ENCODE measurements at regions not wholly inside any gene's neighbourhood (a gene's known extent, or its start where the extent isn't known, plus 50 kb on each side); places are given as distances from the start of the nearest gene placed in this dataset.

GRCh38 chr4:27132497-27132896 is 271.9 kb downstream of the STIM2 start:
- no peak for TF ChIP-seq POLR2A (IDR thresholded peaks at IDR 0.05; ENCODE audit: low read length)
- TF ChIP-seq GATA1 (IDR thresholded peaks at IDR 0.05; ENCODE audit: low read depth, low read length): no peak
- DNase-seq: no peak

- DNase-seq: no peak
- TF ChIP-seq GATA1 (IDR thresholded peaks at IDR 0.05; ENCODE audit: low read depth, low read length) (no peak), POLR2A (IDR thresholded peaks at IDR 0.05; ENCODE audit: low read length) (no peak)
Observed at GRCh38 chr4:27140486-27140885, 279.8 kb downstream of the STIM2 start.

GRCh38 chr4:27141530-27141929 is 280.9 kb downstream of the STIM2 start:
- TF ChIP-seq POLR2A (IDR thresholded peaks at IDR 0.05; ENCODE audit: low read length) (no peak), GATA1 (IDR thresholded peaks at IDR 0.05; ENCODE audit: low read depth, low read length) (no peak)

GRCh38 chr4:27142841-27143240 is 282.2 kb downstream of the STIM2 start:
- no peak for TF ChIP-seq GATA1 (IDR thresholded peaks at IDR 0.05; ENCODE audit: low read depth, low read length)
- no peak for TF ChIP-seq POLR2A (IDR thresholded peaks at IDR 0.05; ENCODE audit: low read length)

More at GRCh38 chr4:27141530-27141929, 280.9 kb downstream of the STIM2 start:
- DNase-seq: no peak

GRCh38 chr4:27145597-27145996 is 285.0 kb downstream of the STIM2 start:
- no peak for DNase-seq
- TF ChIP-seq GATA1 (IDR thresholded peaks at IDR 0.05; ENCODE audit: low read depth, low read length) (no peak), POLR2A (IDR thresholded peaks at IDR 0.05; ENCODE audit: low read length) (no peak)

More at GRCh38 chr4:27142841-27143240, 282.2 kb downstream of the STIM2 start:
- DNase-seq: no peak

GRCh38 chr4:27148211-27148895 is 287.7 kb downstream of the STIM2 start:
- no peak for DNase-seq

GRCh38 chr4:27149541-27150212 is 289.0 kb downstream of the STIM2 start:
- TF ChIP-seq GATA1 (IDR thresholded peaks at IDR 0.05; ENCODE audit: low read depth, low read length) (no peak), POLR2A (IDR thresholded peaks at IDR 0.05; ENCODE audit: low read length) (no peak)
- no peak for DNase-seq

More at GRCh38 chr4:27148211-27148895, 287.7 kb downstream of the STIM2 start:
- TF ChIP-seq GATA1 (IDR thresholded peaks at IDR 0.05; ENCODE audit: low read depth, low read length) (no peak), POLR2A (IDR thresholded peaks at IDR 0.05; ENCODE audit: low read length) (no peak)

- TF ChIP-seq GATA1 (IDR thresholded peaks at IDR 0.05; ENCODE audit: low read depth, low read length): no peak
- TF ChIP-seq POLR2A (IDR thresholded peaks at IDR 0.05; ENCODE audit: low read length): no peak
- DNase-seq: no peak
Observed at GRCh38 chr4:27152703-27153102, 292.1 kb downstream of the STIM2 start.

GRCh38 chr4:27154706-27155105 is 294.1 kb downstream of the STIM2 start:
- no peak for DNase-seq

GRCh38 chr4:27161191-27161590 is 300.6 kb downstream of the STIM2 start:
- DNase-seq: no peak
- no peak for TF ChIP-seq POLR2A (IDR thresholded peaks at IDR 0.05; ENCODE audit: low read length)
- TF ChIP-seq GATA1 (IDR thresholded peaks at IDR 0.05; ENCODE audit: low read depth, low read length): no peak

More at GRCh38 chr4:27154706-27155105, 294.1 kb downstream of the STIM2 start:
- TF ChIP-seq POLR2A (IDR thresholded peaks at IDR 0.05; ENCODE audit: low read length) (no peak), GATA1 (IDR thresholded peaks at IDR 0.05; ENCODE audit: low read depth, low read length) (no peak)

GRCh38 chr4:27168783-27169182 is 308.1 kb downstream of the STIM2 start:
- DNase-seq: no peak
- TF ChIP-seq POLR2A (IDR thresholded peaks at IDR 0.05; ENCODE audit: low read length) (no peak), GATA1 (IDR thresholded peaks at IDR 0.05; ENCODE audit: low read depth, low read length) (no peak)

GRCh38 chr4:27173280-27173679 is 312.6 kb downstream of the STIM2 start:
- DNase-seq: no peak
- TF ChIP-seq POLR2A (IDR thresholded peaks at IDR 0.05; ENCODE audit: low read length): no peak
- TF ChIP-seq GATA1 (IDR thresholded peaks at IDR 0.05; ENCODE audit: low read depth, low read length): no peak

- TF ChIP-seq POLR2A (IDR thresholded peaks at IDR 0.05; ENCODE audit: low read length) (no peak), GATA1 (IDR thresholded peaks at IDR 0.05; ENCODE audit: low read depth, low read length) (no peak)
- DNase-seq: peak; percentile 12 to 25
Observed at GRCh38 chr4:27176400-27176799, 315.8 kb downstream of the STIM2 start.

GRCh38 chr4:27176881-27177280 is 316.2 kb downstream of the STIM2 start:
- TF ChIP-seq POLR2A (IDR thresholded peaks at IDR 0.05; ENCODE audit: low read length) (no peak), GATA1 (IDR thresholded peaks at IDR 0.05; ENCODE audit: low read depth, low read length) (no peak)

GRCh38 chr4:27178061-27178460 is 317.4 kb downstream of the STIM2 start:
- DNase-seq: no peak

More at GRCh38 chr4:27176881-27177280, 316.2 kb downstream of the STIM2 start:
- no peak for DNase-seq

More at GRCh38 chr4:27178061-27178460, 317.4 kb downstream of the STIM2 start:
- TF ChIP-seq POLR2A (IDR thresholded peaks at IDR 0.05; ENCODE audit: low read length) (no peak), GATA1 (IDR thresholded peaks at IDR 0.05; ENCODE audit: low read depth, low read length) (no peak)
